Liver (tissue), 7 donors: ENCODE measurements at regions not wholly inside any gene's neighbourhood (a gene's known extent, or its start where the extent isn't known, plus 50 kb on each side); places are given as distances from the start of the nearest gene placed in this dataset.

Experiments used
- DNase-seq: peaks from one replicate; pipeline ENCODE4 v3.0.0-alpha.2; 2017; ENCODE audit warnings: low spot score
- H3K27ac ChIP-seq, 2 donors: one replicate each; pipeline ENCODE4 v1.7.0; 2013; ENCODE audit warnings: inconsistent platforms in 2 of 2, low read length in 2 of 2, control low read depth in 1 of 2, low read depth in 1 of 2, mild to moderate bottlenecking in 1 of 2
- H3K27me3 ChIP-seq, 4 donors: one replicate each; pipeline versions ENCODE4 v1.6.1 to v1.7.0; 2013; ENCODE audit warnings: low read length in 3 of 4, inconsistent platforms in 1 of 4, mild to moderate bottlenecking in 1 of 4, moderate library complexity in 1 of 4; ENCODE audit not compliant: control insufficient read depth in 4 of 4, insufficient read depth in 4 of 4
- H3K36me3 ChIP-seq, 4 donors: one replicate each; pipeline versions ENCODE4 v1.6.1 to v1.7.0; 2013; ENCODE audit warnings: low read length in 3 of 4, mild to moderate bottlenecking in 3 of 4, low read depth in 1 of 4, moderate library complexity in 1 of 4; ENCODE audit not compliant: control insufficient read depth in 4 of 4, insufficient read depth in 3 of 4
- H3K4me1 ChIP-seq, 4 donors: one replicate each; pipeline versions ENCODE4 v1.6.1 to v1.7.0; 2013; ENCODE audit warnings: low read length in 3 of 4, mild to moderate bottlenecking in 3 of 4, moderate library complexity in 1 of 4; ENCODE audit not compliant: control insufficient read depth in 4 of 4, insufficient read depth in 4 of 4
- H3K4me3 ChIP-seq, 3 donors: one replicate each; pipeline versions ENCODE4 v1.6.1 to v1.7.0; 2013; ENCODE audit warnings: low read length in 3 of 3, control low read depth in 1 of 3, low read depth in 1 of 3, mild to moderate bottlenecking in 1 of 3
- H3K9ac ChIP-seq, 2 donors: one replicate each; pipeline ENCODE4 v1.7.0; 2013; ENCODE audit warnings: low read length in 2 of 2, mild to moderate bottlenecking in 2 of 2, moderate library complexity in 2 of 2, control low read depth in 1 of 2, low read depth in 1 of 2
- H3K9me3 ChIP-seq, 4 donors: one replicate each; pipeline versions ENCODE4 v1.6.1 to v1.7.0; 2013; ENCODE audit warnings: low read length in 3 of 4; ENCODE audit not compliant: control insufficient read depth in 4 of 4
- ATF3 ChIP-seq: IDR thresholded peaks from 2 replicates; pipeline ENCODE4 v1.6.1; 2016; ENCODE audit warnings: antibody characterized with exemption
- FOXA1 ChIP-seq: IDR thresholded peaks from 2 replicates; pipeline ENCODE4 v1.6.1; 2016; ENCODE audit warnings: antibody characterized with exemption
- FOXA2 ChIP-seq: IDR thresholded peaks from 2 replicates; pipeline ENCODE4 v1.6.1; 2016; ENCODE audit warnings: antibody characterized with exemption
- HNF4A ChIP-seq, 2 donors: conservative IDR thresholded peaks; 2 replicates each; pipeline ENCODE4 v1.6.1; 2016; ENCODE audit warnings: antibody characterized with exemption in 2 of 2, mild to moderate bottlenecking in 2 of 2
- HNF4G ChIP-seq: IDR thresholded peaks from 2 replicates; pipeline ENCODE4 v1.6.1; 2016; ENCODE audit warnings: antibody characterized with exemption
- NR2F2 ChIP-seq: IDR thresholded peaks from 2 replicates; pipeline ENCODE4 v1.6.1; 2016; ENCODE audit warnings: antibody characterized with exemption
- RAD21 ChIP-seq, 2 donors: IDR thresholded peaks; 2 replicates each; pipeline ENCODE4 v1.6.1; 2016; ENCODE audit warnings: antibody characterized with exemption in 2 of 2, mild to moderate bottlenecking in 2 of 2
- REST ChIP-seq: IDR thresholded peaks from 2 replicates; pipeline ENCODE4 v1.6.1; 2016; ENCODE audit warnings: antibody characterized with exemption, mild to moderate bottlenecking
- SP1 ChIP-seq: IDR thresholded peaks from 2 replicates; pipeline ENCODE4 v1.6.1; 2018; ENCODE audit warnings: antibody characterized with exemption, mild to moderate bottlenecking
- TAF1 ChIP-seq: conservative IDR thresholded peaks from 2 replicates; pipeline ENCODE4 v1.6.1; 2016; ENCODE audit warnings: antibody characterized with exemption, mild to moderate bottlenecking
- YY1 ChIP-seq: IDR thresholded peaks from 2 replicates; pipeline ENCODE4 v1.6.1; 2016; ENCODE audit warnings: antibody characterized with exemption, mild to moderate bottlenecking
- ZBTB33 ChIP-seq: IDR thresholded peaks from 2 replicates; pipeline ENCODE4 v1.6.1; 2016; ENCODE audit warnings: antibody characterized with exemption
- WGBS: extraction: QIAGEN DNeasy Blood & Tissue Kit; methylation state at CpG from one replicate; pipeline ENCODE4 v1.1.7; 2013; 5-methylcytosine and 5-hydroxymethylcytosine counted together
- donor health status: healthy.
- donor health status: healthy.
- donor health status: healthy.
- donor health status: healthy.

GRCh38 chr6:122548281-122548680 lies 61.9 kb upstream of the PKIB start:
- no peak overlapping the region for H3K27ac ChIP-seq

GRCh38 chr6:122548820-122549219 lies 61.4 kb upstream of the PKIB start:
- no peaks in the 10 kb centered on the region for H3K27me3 ChIP-seq
- no peaks in the 10 kb centered on the region for H3K4me1 ChIP-seq
- no peak for DNase-seq
- TF ChIP-seq FOXA1 (no peak), SP1 (no peak), HNF4G (no peak), RAD21 (IDR thresholded peaks at IDR 0.05) (no peak), HNF4A (conservative IDR thresholded peaks at IDR 0.05) (no peak), FOXA2 (no peak)
- no peaks in the 10 kb centered on the region for H3K9me3 ChIP-seq
- H3K9ac ChIP-seq, result no peak overlapping the region
- no peak overlapping the region for H3K27ac ChIP-seq
- H3K4me3 ChIP-seq, result no peak overlapping the region
- no peaks in the 10 kb centered on the region for H3K36me3 ChIP-seq

More at GRCh38 chr6:122548281-122548680, 61.9 kb upstream of the PKIB start:
- H3K27me3 ChIP-seq, result no peaks in the 10 kb centered on the region
- DNase-seq, result no peak
- no peak overlapping the region for H3K9ac ChIP-seq
- no peaks in the 10 kb centered on the region for H3K4me1 ChIP-seq
- no peak overlapping the region for H3K4me3 ChIP-seq
- H3K36me3 ChIP-seq, result no peaks in the 10 kb centered on the region
- TF ChIP-seq TAF1 (no peak), HNF4G (no peak), REST (no peak), YY1 (no peak), NR2F2 (no peak), FOXA1 (no peak), ZBTB33 (no peak), FOXA2 (no peak), SP1 (no peak), RAD21 (IDR thresholded peaks at IDR 0.05) (no peak), HNF4A (conservative IDR thresholded peaks at IDR 0.05) (no peak)
- H3K9me3 ChIP-seq, result no peaks in the 10 kb centered on the region
- WGBS, result 75% methylated on average over 3 of the region's 3 CpGs

GRCh38 chr6:122553697-122554096 lies 56.5 kb upstream of the PKIB start:
- no peaks in the 10 kb centered on the region for H3K27me3 ChIP-seq
- no peaks in the 10 kb centered on the region for H3K4me1 ChIP-seq
- 82% methylated on average over 3 of the region's 3 CpGs for WGBS
- no peak for DNase-seq
- H3K36me3 ChIP-seq, result no peaks in the 10 kb centered on the region
- no peaks in the 10 kb centered on the region for H3K9me3 ChIP-seq
- no peak for TF ChIP-seq ATF3
- no peak for TF ChIP-seq ZBTB33
- H3K4me3 ChIP-seq, result no peak overlapping the region
- H3K9ac ChIP-seq, result no peak overlapping the region
- H3K27ac ChIP-seq, result no peak overlapping the region
